Upper lobe of left lung (tissue), 4 donors: ENCODE measurements at regions not wholly inside any gene's neighbourhood (a gene's known extent, or its start where the extent isn't known, plus 50 kb on each side); places are given as distances from the start of the nearest gene placed in this dataset.

Experiments used
- EP300 ChIP-seq, 4 donors: sonication (generic); formaldehyde crosslinking; IDR thresholded peaks; one replicate each; pipeline ENCODE4 v1.5.1; 2017; ENCODE audit warnings: antibody characterized with exemption in 4 of 4, control low read depth in 2 of 4
- POLR2A ChIP-seq, 4 donors: fragments of 450-650 bp; IDR thresholded peaks; one replicate each; pipeline ENCODE4 v1.5.1; 2016 to 2017; ENCODE audit warnings: antibody characterized with exemption in 4 of 4, mild to moderate bottlenecking in 2 of 4
- POLR2AphosphoS5 ChIP-seq, 2 donors: sonication (generic); formaldehyde crosslinking; IDR thresholded peaks; one replicate each; pipeline ENCODE4 v1.5.1; 2017; ENCODE audit warnings: antibody characterized with exemption in 2 of 2
- TF ChIP-seq, protein P1 (sequence below), 6 experiments: fragments of 450-650 bp in 4 of 6; fragments of 200-600 bp in 2 of 6; sonication (generic) in 2 of 6; IDR thresholded peaks; one replicate each; pipeline ENCODE4 v1.5.1; 2016 to 2019; ENCODE audit warnings: antibody characterized with exemption in 6 of 6

GRCh38 chr13:112142401-112142930 lies 75.5 kb downstream of the SOX1 start:
- TF ChIP-seq POLR2AphosphoS5 (IDR thresholded peaks at IDR 0.05) (no peak), POLR2A (IDR thresholded peaks at IDR 0.05) (no peak), EP300 (IDR thresholded peaks at IDR 0.05) (no peak)
- TF ChIP-seq, protein P1, sequence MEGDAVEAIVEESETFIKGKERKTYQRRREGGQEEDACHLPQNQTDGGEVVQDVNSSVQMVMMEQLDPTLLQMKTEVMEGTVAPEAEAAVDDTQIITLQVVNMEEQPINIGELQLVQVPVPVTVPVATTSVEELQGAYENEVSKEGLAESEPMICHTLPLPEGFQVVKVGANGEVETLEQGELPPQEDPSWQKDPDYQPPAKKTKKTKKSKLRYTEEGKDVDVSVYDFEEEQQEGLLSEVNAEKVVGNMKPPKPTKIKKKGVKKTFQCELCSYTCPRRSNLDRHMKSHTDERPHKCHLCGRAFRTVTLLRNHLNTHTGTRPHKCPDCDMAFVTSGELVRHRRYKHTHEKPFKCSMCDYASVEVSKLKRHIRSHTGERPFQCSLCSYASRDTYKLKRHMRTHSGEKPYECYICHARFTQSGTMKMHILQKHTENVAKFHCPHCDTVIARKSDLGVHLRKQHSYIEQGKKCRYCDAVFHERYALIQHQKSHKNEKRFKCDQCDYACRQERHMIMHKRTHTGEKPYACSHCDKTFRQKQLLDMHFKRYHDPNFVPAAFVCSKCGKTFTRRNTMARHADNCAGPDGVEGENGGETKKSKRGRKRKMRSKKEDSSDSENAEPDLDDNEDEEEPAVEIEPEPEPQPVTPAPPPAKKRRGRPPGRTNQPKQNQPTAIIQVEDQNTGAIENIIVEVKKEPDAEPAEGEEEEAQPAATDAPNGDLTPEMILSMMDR (IDR thresholded peaks at IDR 0.05): no peak
